NT2/D1 (cell line): ENCODE measurements at regions not wholly inside any gene's neighbourhood (a gene's known extent, or its start where the extent isn't known, plus 50 kb on each side); places are given as distances from the start of the nearest gene placed in this dataset.

Experiments
- YY1 ChIP-seq: IDR thresholded peaks from 2 replicates; pipeline ENCODE4 v1.6.1; 2011; ENCODE audit not compliant: insufficient read length, insufficient read depth
- ZNF274 ChIP-seq: IDR thresholded peaks from 2 replicates; pipeline ENCODE4 v1.6.1; 2011; ENCODE audit warnings: mild to moderate bottlenecking, low read depth, low read length

GRCh38 chr5:4642525-4642924, 497.6 kb upstream of the ADAMTS16 start:
- no peak for TF ChIP-seq ZNF274
- TF ChIP-seq YY1: no peak
